SK-N-SH (cell line): ENCODE measurements at regions not wholly inside any gene's neighbourhood (a gene's known extent, or its start where the extent isn't known, plus 50 kb on each side); places are given as distances from the start of the nearest gene placed in this dataset.

Experiments used
- CTCF ChIA-PET: fragments of 300-600, 350-600 bp; formaldehyde crosslinking; extraction: SDS; loops from one replicate; lab custom pipeline; 2021; lab: Yijun Ruan, JAX
- POLR2A ChIA-PET: fragments of 350-600 bp; sonication (Branson Sonifier 250); formaldehyde crosslinking; extraction: SDS; loops from one replicate; lab custom pipeline; 2020; ENCODE audit warnings: antibody characterized with exemption, inconsistent platforms; lab: Yijun Ruan, JAX
- DNase-seq: peaks from one replicate; pipeline ENCODE4 v3.0.0; 2012
- H2AFZ ChIP-seq: fragments of 200-600 bp; sonication (generic); 2 replicates; pipeline ENCODE4 v1.8.1; 2016; ENCODE audit warnings: antibody characterized with exemption, mild to moderate bottlenecking, low read depth
- H3F3A ChIP-seq: fragments of 200-600 bp; sonication (generic); replicated peaks from 2 replicates; pipeline ENCODE3; 2016; ENCODE audit warnings: antibody characterized with exemption, mild to moderate bottlenecking; ENCODE audit not compliant: insufficient read depth
- H3K27ac ChIP-seq, 2 experiments: fragments of 200-500 bp in 1 of 2; fragments of 200-600 bp in 1 of 2; sonication (Bioruptor generic) in 1 of 2; sonication (generic), shearing (Covaris generic) in 1 of 2; 2 replicates each; pipeline versions ENCODE4 v1.5.1 to v1.6.1; 2014 to 2016; ENCODE audit warnings: low read depth in 2 of 2, inconsistent platforms in 1 of 2, low read length in 1 of 2, mild to moderate bottlenecking in 1 of 2, mixed read lengths in 1 of 2
- H3K27me3 ChIP-seq: fragments of 200-600 bp; sonication (generic), shearing (Covaris generic); 2 replicates; pipeline ENCODE4 v1.6.1; 2016; ENCODE audit warnings: mixed run types; ENCODE audit not compliant: insufficient read depth
- H3K36me3 ChIP-seq, 2 experiments: fragments of 200-500 bp in 1 of 2; fragments of 200-600 bp in 1 of 2; sonication (Bioruptor generic) in 1 of 2; sonication (generic) in 1 of 2; replicated peaks in 1 of 2; 2 replicates each; pipeline versions ENCODE3 to v1.5.1; 2014 to 2016; ENCODE audit warnings: low read length in 1 of 2, mild to moderate bottlenecking in 1 of 2; ENCODE audit not compliant: insufficient read depth in 2 of 2, control insufficient read depth in 1 of 2
- H3K4me1 ChIP-seq, 2 experiments: fragments of 200-500 bp in 1 of 2; fragments of 200-600 bp in 1 of 2; sonication (Bioruptor generic) in 1 of 2; sonication (generic), shearing (Covaris generic) in 1 of 2; 2 replicates each; pipeline versions ENCODE4 v1.5.1 to v1.6.1; 2014 to 2016; ENCODE audit warnings: low read depth in 1 of 2, low read length in 1 of 2, mixed run types in 1 of 2; ENCODE audit not compliant: insufficient read depth in 2 of 2, control insufficient read depth in 1 of 2
- H3K4me2 ChIP-seq: fragments of 200-600 bp; sonication (generic), shearing (Covaris generic); 2 replicates; pipeline ENCODE4 v1.6.1; 2017; ENCODE audit warnings: mixed run types
- H3K4me3 ChIP-seq, 2 experiments: fragments of 200-500 bp in 1 of 2; fragments of 200-600 bp in 1 of 2; sonication (Bioruptor generic) in 1 of 2; sonication (generic), shearing (Covaris generic) in 1 of 2; 2 replicates each; pipeline versions ENCODE4 v1.5.1 to v1.8.1; 2014 to 2016; ENCODE audit warnings: low read depth in 2 of 2, inconsistent platforms in 1 of 2, low read length in 1 of 2, mild to moderate bottlenecking in 1 of 2, mixed read lengths in 1 of 2, moderate library complexity in 1 of 2
- H3K79me2 ChIP-seq: fragments of 200-600 bp; sonication (generic); 2 replicates; pipeline ENCODE4 v1.8.1; 2017; ENCODE audit warnings: mild to moderate bottlenecking; ENCODE audit not compliant: insufficient read depth
- H3K9ac ChIP-seq: fragments of 200-600 bp; sonication (generic); 2 replicates; pipeline ENCODE4 v1.6.1; 2017; ENCODE audit warnings: mixed run types
- H3K9me2 ChIP-seq: fragments of 200-600 bp; sonication (generic); 2 replicates; pipeline ENCODE4 v1.6.1; 2017; ENCODE audit warnings: mixed run types
- H3K9me3 ChIP-seq: fragments of 200-600 bp; sonication (generic); 2 replicates; pipeline ENCODE4 v1.6.1; 2017; ENCODE audit warnings: mixed run types, mild to moderate bottlenecking, moderate library complexity
- H4K20me1 ChIP-seq: fragments of 200-600 bp; sonication (generic); 2 replicates; pipeline ENCODE4 v1.6.1; 2017; ENCODE audit warnings: mild to moderate bottlenecking, mixed run types; ENCODE audit not compliant: insufficient read depth
- CHD2 ChIP-seq: fragments of 150-350 bp; IDR thresholded peaks from 2 replicates; pipeline ENCODE4 v1.6.1; 2018; ENCODE audit warnings: low read length; ENCODE audit not compliant: partially characterized antibody
- ELF1 ChIP-seq: IDR thresholded peaks from 2 replicates; pipeline ENCODE4 v1.4.0; 2012
- EZH2phosphoT487 ChIP-seq: fragments of 200-600 bp; sonication (generic); IDR thresholded peaks from 2 replicates; pipeline ENCODE4 v1.6.1; 2017; ENCODE audit warnings: low read depth, mixed run types, mild to moderate bottlenecking, antibody characterized with exemption, moderate library complexity, borderline replicate concordance
- FOXJ3 ChIP-seq: sonication (generic); formaldehyde crosslinking; IDR thresholded peaks from 2 replicates; pipeline ENCODE4 v1.5.1; 2020; ENCODE audit warnings: mild to moderate bottlenecking, missing genetic modification reagents
- GABPA ChIP-seq: IDR thresholded peaks from 2 replicates; pipeline ENCODE4 v1.4.0; 2012; ENCODE audit warnings: low read depth, mild to moderate bottlenecking
- JUND ChIP-seq: IDR thresholded peaks from 2 replicates; pipeline ENCODE4 v1.4.0; 2012
- MXI1 ChIP-seq: IDR thresholded peaks from 2 replicates; pipeline ENCODE4 v1.6.1; 2012; ENCODE audit warnings: mild to moderate bottlenecking, low read depth, low read length, improper control_type of control experiment
- POLR2AphosphoS5 ChIP-seq: IDR thresholded peaks from 2 replicates; pipeline ENCODE4 v1.6.1; 2012; ENCODE audit warnings: low read depth, low read length
- RCOR1 ChIP-seq: fragments of 150-350 bp; IDR thresholded peaks from 2 replicates; pipeline ENCODE4 v1.6.1; 2017; ENCODE audit warnings: antibody characterized with exemption, low read length
- WGBS: methylation state at CpG from one replicate; pipeline ENCODE4 v1.1.6; 2017; ENCODE audit warnings: low lambda C conversion rate; 5-methylcytosine and 5-hydroxymethylcytosine counted together
- TF ChIP-seq, protein P1 (sequence below): fragments of 200-600 bp; sonication (generic); IDR thresholded peaks from 2 replicates; pipeline ENCODE4 v1.6.1; 2017; ENCODE audit warnings: antibody characterized with exemption, mild to moderate bottlenecking, moderate library complexity
- TF ChIP-seq, protein P2 (sequence below): IDR thresholded peaks from 2 replicates; pipeline ENCODE4 v1.4.0; 2012; ENCODE audit warnings: low read depth, borderline replicate concordance

DNA sequence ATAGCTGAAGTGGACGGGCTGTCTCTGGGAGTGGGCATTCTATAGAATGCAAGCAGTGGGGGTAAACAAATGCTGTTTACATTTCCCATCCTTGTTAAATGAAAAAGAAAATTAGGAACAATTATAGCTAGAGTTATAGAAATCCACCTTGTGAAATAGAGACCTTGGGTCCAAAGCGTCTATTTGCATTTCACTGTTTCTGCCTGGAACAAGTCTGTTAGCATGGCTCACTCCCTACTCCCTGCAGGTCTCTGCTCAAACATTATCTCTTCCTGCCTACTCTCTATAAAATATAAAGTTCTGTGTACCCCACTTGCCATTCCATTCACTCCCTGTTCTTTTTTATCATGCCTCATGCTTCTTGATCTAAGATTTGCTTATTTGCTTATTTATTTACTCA, 975.7 kb upstream of the WWC1 start:
- Histone ChIP-seq H2AFZ (no peak overlapping the region), H3K36me3 (no peaks in the 10 kb centered on the region), H3K27ac (no peak overlapping the region), H4K20me1 (no peaks in the 10 kb centered on the region), H3K4me3 (no peak overlapping the region), H3K9me2 (no peaks in the 10 kb centered on the region), H3K27me3 (no peaks in the 10 kb centered on the region), H3K4me2 (no peak overlapping the region), H3F3A (no peaks in the 10 kb centered on the region), H3K79me2 (no peaks in the 10 kb centered on the region), H3K9me3 (no peaks in the 10 kb centered on the region), H3K4me1 (no peaks in the 10 kb centered on the region; a peak in 1 of 4 replicates), H3K9ac (no peak overlapping the region)
- TF ChIP-seq, protein P1, sequence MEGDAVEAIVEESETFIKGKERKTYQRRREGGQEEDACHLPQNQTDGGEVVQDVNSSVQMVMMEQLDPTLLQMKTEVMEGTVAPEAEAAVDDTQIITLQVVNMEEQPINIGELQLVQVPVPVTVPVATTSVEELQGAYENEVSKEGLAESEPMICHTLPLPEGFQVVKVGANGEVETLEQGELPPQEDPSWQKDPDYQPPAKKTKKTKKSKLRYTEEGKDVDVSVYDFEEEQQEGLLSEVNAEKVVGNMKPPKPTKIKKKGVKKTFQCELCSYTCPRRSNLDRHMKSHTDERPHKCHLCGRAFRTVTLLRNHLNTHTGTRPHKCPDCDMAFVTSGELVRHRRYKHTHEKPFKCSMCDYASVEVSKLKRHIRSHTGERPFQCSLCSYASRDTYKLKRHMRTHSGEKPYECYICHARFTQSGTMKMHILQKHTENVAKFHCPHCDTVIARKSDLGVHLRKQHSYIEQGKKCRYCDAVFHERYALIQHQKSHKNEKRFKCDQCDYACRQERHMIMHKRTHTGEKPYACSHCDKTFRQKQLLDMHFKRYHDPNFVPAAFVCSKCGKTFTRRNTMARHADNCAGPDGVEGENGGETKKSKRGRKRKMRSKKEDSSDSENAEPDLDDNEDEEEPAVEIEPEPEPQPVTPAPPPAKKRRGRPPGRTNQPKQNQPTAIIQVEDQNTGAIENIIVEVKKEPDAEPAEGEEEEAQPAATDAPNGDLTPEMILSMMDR: no peak
- ChIA-PET CTCF (no interaction called here), POLR2A (no interaction called here)
- DNase-seq: no peak
- 75% methylated on average over 2 of the region's 2 CpGs for WGBS

DNA sequence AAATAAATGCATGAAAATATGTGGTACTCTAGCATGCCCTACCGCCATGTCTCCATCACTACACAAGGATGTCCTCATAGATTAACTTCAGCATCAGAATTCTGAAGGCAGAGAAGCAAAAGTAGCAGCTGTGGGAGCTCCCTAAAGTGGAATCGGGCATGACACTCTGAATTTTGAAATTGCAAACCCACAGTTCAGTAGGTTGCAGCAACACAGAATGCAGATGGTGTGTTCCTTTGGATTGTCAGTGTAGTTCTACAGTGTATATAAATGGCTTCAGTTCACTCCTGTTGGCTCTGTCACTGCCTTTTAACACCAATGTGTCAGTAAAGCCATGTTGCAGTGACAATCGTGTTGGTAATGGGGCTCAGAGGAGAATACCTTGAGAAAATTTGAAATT, 973.6 kb upstream of the WWC1 start:
- H3K79me2 ChIP-seq: no peaks in the 10 kb centered on the region
- 52% methylated on average over 3 of the region's 3 CpGs for WGBS

DNA sequence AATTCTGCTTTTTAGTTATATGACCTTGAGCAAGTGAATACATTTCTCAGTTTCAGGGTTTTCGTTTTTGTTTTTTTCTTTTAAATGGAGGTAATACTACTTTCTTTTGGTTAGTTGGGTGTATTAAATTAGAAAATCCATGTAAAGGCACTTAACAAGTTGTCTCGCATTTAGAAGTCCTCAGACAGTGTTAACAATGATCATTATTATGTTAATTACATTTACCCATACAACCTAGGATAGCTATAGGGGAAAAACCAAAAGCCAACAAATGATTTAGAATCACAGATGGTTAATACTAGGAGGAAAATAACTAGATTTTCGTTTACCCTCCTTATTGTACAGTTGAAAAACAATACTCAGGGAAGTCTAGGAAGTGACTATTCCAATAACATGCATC, 972.2 kb upstream of the WWC1 start:
- CTCF ChIA-PET: no interaction called here
- Histone ChIP-seq H3K36me3 (no peaks in the 10 kb centered on the region), H3K4me2 (no peak overlapping the region)
- TF ChIP-seq CHD2 (no peak), POLR2AphosphoS5 (no peak), ELF1 (no peak), MXI1 (no peak)
- TF ChIP-seq, all 33 proteins: peak for 0
- H3K4me1 ChIP-seq: no peaks in the 10 kb centered on the region; a peak in 1 of 4 replicates
- H3K9me2 ChIP-seq: no peaks in the 10 kb centered on the region
- no peak overlapping the region; a peak in 1 of 4 replicates for H3K27ac ChIP-seq
- H3K9ac ChIP-seq: no peak overlapping the region
- H3K27me3 ChIP-seq: no peaks in the 10 kb centered on the region
- no peaks in the 10 kb centered on the region for H4K20me1 ChIP-seq
- no peak overlapping the region for H3K4me3 ChIP-seq
- H3K9me3 ChIP-seq: no peaks in the 10 kb centered on the region
- no peak for DNase-seq
- WGBS: 29% methylated on average over 3 of the region's 3 CpGs
- no peaks in the 10 kb centered on the region for H3K79me2 ChIP-seq
- H3F3A ChIP-seq: no peaks in the 10 kb centered on the region
- no peak overlapping the region for H2AFZ ChIP-seq
- POLR2A ChIA-PET: no interaction called here

More for the DNA sequence above, 973.6 kb upstream of the WWC1 start:
- Histone ChIP-seq H3K27me3 (no peaks in the 10 kb centered on the region), H2AFZ (no peak overlapping the region), H4K20me1 (no peaks in the 10 kb centered on the region), H3K36me3 (no peaks in the 10 kb centered on the region), H3K27ac (no peak overlapping the region), H3K9me2 (no peaks in the 10 kb centered on the region), H3K9ac (no peak overlapping the region), H3K4me3 (no peak overlapping the region), H3F3A (no peaks in the 10 kb centered on the region), H3K4me2 (no peak overlapping the region), H3K4me1 (no peaks in the 10 kb centered on the region; a peak in 1 of 4 replicates), H3K9me3 (no peaks in the 10 kb centered on the region)
- ChIA-PET POLR2A (no interaction called here), CTCF (no interaction called here)
- DNase-seq: no peak
- TF ChIP-seq EZH2phosphoT487 (no peak), JUND (no peak), GABPA (no peak), FOXJ3 (CRISPR knock-in tag) (no peak), RCOR1 (no peak)
- TF ChIP-seq, protein P2, sequence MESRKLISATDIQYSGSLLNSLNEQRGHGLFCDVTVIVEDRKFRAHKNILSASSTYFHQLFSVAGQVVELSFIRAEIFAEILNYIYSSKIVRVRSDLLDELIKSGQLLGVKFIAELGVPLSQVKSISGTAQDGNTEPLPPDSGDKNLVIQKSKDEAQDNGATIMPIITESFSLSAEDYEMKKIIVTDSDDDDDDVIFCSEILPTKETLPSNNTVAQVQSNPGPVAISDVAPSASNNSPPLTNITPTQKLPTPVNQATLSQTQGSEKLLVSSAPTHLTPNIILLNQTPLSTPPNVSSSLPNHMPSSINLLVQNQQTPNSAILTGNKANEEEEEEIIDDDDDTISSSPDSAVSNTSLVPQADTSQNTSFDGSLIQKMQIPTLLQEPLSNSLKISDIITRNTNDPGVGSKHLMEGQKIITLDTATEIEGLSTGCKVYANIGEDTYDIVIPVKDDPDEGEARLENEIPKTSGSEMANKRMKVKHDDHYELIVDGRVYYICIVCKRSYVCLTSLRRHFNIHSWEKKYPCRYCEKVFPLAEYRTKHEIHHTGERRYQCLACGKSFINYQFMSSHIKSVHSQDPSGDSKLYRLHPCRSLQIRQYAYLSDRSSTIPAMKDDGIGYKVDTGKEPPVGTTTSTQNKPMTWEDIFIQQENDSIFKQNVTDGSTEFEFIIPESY: no peak
